Mammary epithelial cell (primary cell): ENCODE measurements at regions not wholly inside any gene's neighbourhood (a gene's known extent, or its start where the extent isn't known, plus 50 kb on each side); places are given as distances from the start of the nearest gene placed in this dataset.

Experiments
- EZH2 ChIP-seq: IDR thresholded peaks from 2 replicates; pipeline ENCODE4 v1.6.1; 2012; ENCODE audit warnings: low read length, inconsistent platforms, borderline replicate concordance
- TF ChIP-seq, protein P1 (sequence below), 2 donors: IDR thresholded peaks in 1 of 2; conservative IDR thresholded peaks in 1 of 2; 2 replicates each; pipeline ENCODE4 v1.5.1; 2011 to 2012; ENCODE audit warnings: inconsistent platforms in 2 of 2, low read length in 2 of 2, mild to moderate bottlenecking in 2 of 2, control low read depth in 1 of 2, low read depth in 1 of 2; ENCODE audit not compliant: insufficient read depth in 1 of 2; ENCODE audit errors: extremely low read depth in 1 of 2

DNA sequence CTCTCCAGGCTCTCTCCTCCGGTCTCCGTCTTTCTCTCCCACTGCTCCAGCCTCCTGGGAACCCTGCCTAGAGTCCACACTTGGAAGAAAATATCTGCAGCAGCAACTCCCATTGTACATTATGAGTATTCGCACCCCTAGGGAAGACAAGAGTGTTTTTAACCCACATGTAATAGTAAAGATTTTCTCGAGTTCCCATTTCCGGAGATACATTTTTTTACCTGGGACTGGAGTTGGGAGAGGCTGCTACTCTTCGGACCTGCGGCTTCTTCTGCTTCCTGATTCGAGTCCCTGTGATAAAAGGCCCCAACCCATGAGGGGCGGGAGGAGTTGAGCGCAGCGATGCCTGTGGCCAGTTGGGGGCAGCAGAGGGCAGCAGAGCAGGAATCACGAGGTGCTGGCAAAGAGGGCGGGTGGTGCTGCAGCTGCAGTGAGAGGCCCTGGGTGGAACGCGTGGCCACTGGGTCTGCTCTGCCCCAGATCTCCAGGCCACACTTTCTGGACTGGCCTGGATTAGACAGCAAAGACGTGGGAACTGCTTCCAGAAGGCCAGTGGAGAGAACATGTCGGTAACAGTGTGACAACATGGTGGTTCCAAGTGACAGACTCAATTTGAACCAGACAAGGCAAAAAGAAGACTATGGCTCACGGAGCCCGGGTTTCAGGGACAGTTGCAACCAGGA lies 221.0 kb upstream of the CSF3R start:
- TF ChIP-seq EZH2 = no peak
- TF ChIP-seq, protein P1, sequence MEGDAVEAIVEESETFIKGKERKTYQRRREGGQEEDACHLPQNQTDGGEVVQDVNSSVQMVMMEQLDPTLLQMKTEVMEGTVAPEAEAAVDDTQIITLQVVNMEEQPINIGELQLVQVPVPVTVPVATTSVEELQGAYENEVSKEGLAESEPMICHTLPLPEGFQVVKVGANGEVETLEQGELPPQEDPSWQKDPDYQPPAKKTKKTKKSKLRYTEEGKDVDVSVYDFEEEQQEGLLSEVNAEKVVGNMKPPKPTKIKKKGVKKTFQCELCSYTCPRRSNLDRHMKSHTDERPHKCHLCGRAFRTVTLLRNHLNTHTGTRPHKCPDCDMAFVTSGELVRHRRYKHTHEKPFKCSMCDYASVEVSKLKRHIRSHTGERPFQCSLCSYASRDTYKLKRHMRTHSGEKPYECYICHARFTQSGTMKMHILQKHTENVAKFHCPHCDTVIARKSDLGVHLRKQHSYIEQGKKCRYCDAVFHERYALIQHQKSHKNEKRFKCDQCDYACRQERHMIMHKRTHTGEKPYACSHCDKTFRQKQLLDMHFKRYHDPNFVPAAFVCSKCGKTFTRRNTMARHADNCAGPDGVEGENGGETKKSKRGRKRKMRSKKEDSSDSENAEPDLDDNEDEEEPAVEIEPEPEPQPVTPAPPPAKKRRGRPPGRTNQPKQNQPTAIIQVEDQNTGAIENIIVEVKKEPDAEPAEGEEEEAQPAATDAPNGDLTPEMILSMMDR (conservative IDR thresholded peaks at IDR 0.05 in 1 of 2, IDR thresholded peaks at IDR 0.05 in 1 of 2; ENCODE audit: extremely low read depth in 1 of 2, insufficient read depth in 1 of 2, low read depth in 1 of 2, low read length in 2 of 2) = peak; percentile 87 to 90
